B cell (primary cell): ENCODE measurements at regions not wholly inside any gene's neighbourhood (a gene's known extent, or its start where the extent isn't known, plus 50 kb on each side); places are given as distances from the start of the nearest gene placed in this dataset.

Experiments
- ATAC-seq: fragments of 200-7000 bp; cut with Tn5 transposase; one replicate; pipeline ENCODE4 v1.10.0; 2021; ENCODE audit warnings: low read depth, mild to moderate bottlenecking, moderate number of reproducible peaks, moderate library complexity
- CTCF ChIA-PET: fragments of 350-600 bp; sonication (Branson Sonifier 250); formaldehyde crosslinking; loops from one replicate; lab custom pipeline; 2021; ENCODE audit warnings: antibody characterized with exemption, inconsistent platforms; lab: Charles Lee
- POLR2A ChIA-PET: fragments of 350-600 bp; sonication (Branson Sonifier 250); formaldehyde crosslinking; loops from one replicate; lab custom pipeline; 2021; ENCODE audit warnings: antibody characterized with exemption; lab: Charles Lee
- DNase-seq: peaks from one replicate; pipeline ENCODE4 v3.0.0; 2013
- H2AFZ ChIP-seq: 2 replicates; pipeline ENCODE4 v1.6.1; 2012; ENCODE audit warnings: mild to moderate bottlenecking, low read depth, low read length; ENCODE audit not compliant: insufficient read depth, poor library complexity, severe bottlenecking
- H3K27ac ChIP-seq, 2 donors: 1 replicate in 1 of 2; 2 replicates in 1 of 2; pipeline ENCODE4 v1.5.1; 2012 to 2013; ENCODE audit warnings: low read length in 2 of 2, mild to moderate bottlenecking in 2 of 2, moderate library complexity in 1 of 2
- H3K27me3 ChIP-seq, 4 experiments: fragments of 200-600 bp in 1 of 4; sonication (generic) in 1 of 4; replicated peaks in 1 of 4; 1 replicate in 2 of 4; 2 replicates in 2 of 4; pipeline versions ENCODE4 v1.6.1 to v1.7.0; 2013 to 2016; ENCODE audit warnings: low read length in 3 of 4, mild to moderate bottlenecking in 2 of 4, mixed read lengths in 1 of 4, moderate library complexity in 1 of 4; ENCODE audit not compliant: insufficient read depth in 4 of 4, control insufficient read depth in 3 of 4; ENCODE audit errors: control extremely low read depth in 1 of 4
- H3K36me3 ChIP-seq, 2 experiments: replicated peaks in 1 of 2; 1 replicate in 1 of 2; 2 replicates in 1 of 2; pipeline versions ENCODE4 v1.6.1 to v1.7.1; 2013; ENCODE audit warnings: low read length in 1 of 2; ENCODE audit not compliant: insufficient read depth in 2 of 2, control insufficient read depth in 1 of 2; ENCODE audit errors: control extremely low read depth in 1 of 2, extremely low read depth in 1 of 2
- H3K4me1 ChIP-seq, 2 donors: fragments of 200-600 bp in 1 of 2; sonication (generic) in 1 of 2; 1 replicate in 1 of 2; 2 replicates in 1 of 2; pipeline versions ENCODE4 v1.5.1 to v1.6.1; 2013 to 2017; ENCODE audit warnings: low read length in 2 of 2; ENCODE audit not compliant: control insufficient read depth in 2 of 2, insufficient read depth in 2 of 2
- H3K4me2 ChIP-seq: replicated peaks from 2 replicates; pipeline ENCODE3; 2012; ENCODE audit warnings: mild to moderate bottlenecking, low read depth, low read length; ENCODE audit not compliant: poor library complexity, severe bottlenecking
- H3K4me3 ChIP-seq, 5 experiments: fragments of 200-600 bp in 1 of 5; sonication (generic) in 1 of 5; 1 replicate in 3 of 5; 2 replicates in 2 of 5; pipeline versions ENCODE4 v1.5.1 to v1.7.0; 2011 to 2016; ENCODE audit warnings: low read length in 4 of 5, mild to moderate bottlenecking in 4 of 5, low read depth in 2 of 5, control low read depth in 1 of 5, moderate library complexity in 1 of 5; ENCODE audit not compliant: insufficient read depth in 1 of 5; ENCODE audit errors: control extremely low read depth in 1 of 5, extremely low read depth in 1 of 5
- H3K79me2 ChIP-seq: fragments of 200-600 bp; sonication (generic); one replicate; pipeline ENCODE4 v1.6.0; 2016; ENCODE audit warnings: low read length; ENCODE audit not compliant: control insufficient read depth, insufficient read depth
- H3K9ac ChIP-seq: fragments of 200-600 bp; sonication (generic); 2 replicates; pipeline ENCODE4 v1.6.1; 2017; ENCODE audit warnings: mild to moderate bottlenecking, low read length, moderate library complexity
- H3K9me3 ChIP-seq, 3 donors: one replicate each; pipeline versions ENCODE4 v1.6.1 to v1.7.1; 2013; ENCODE audit warnings: low read length in 2 of 3; ENCODE audit not compliant: control insufficient read depth in 2 of 3, insufficient read depth in 1 of 3; ENCODE audit errors: control extremely low read depth in 1 of 3
- H4K20me1 ChIP-seq: 2 replicates; pipeline ENCODE4 v1.6.0; 2012; ENCODE audit warnings: mild to moderate bottlenecking, low read length; ENCODE audit not compliant: insufficient read depth, control insufficient read depth, poor library complexity, severe bottlenecking
- H3K27ac Mint-ChIP-seq: one replicate; pipeline ENCODE4 v1.8.0; 2021; ENCODE audit warnings: mixed read lengths
- H3K27me3 Mint-ChIP-seq: one replicate; pipeline ENCODE4 v1.8.0; 2021; ENCODE audit warnings: mixed read lengths
- H3K4me1 Mint-ChIP-seq: one replicate; pipeline ENCODE4 v1.8.0; 2021; ENCODE audit warnings: mixed read lengths
- H3K4me3 Mint-ChIP-seq: one replicate; pipeline ENCODE4 v1.8.0; 2021; ENCODE audit warnings: mixed read lengths
- H3K9me3 Mint-ChIP-seq: one replicate; pipeline ENCODE4 v1.8.0; 2022; ENCODE audit warnings: mixed read lengths; ENCODE audit not compliant: insufficient read depth
- EZH2 ChIP-seq: IDR thresholded peaks from 2 replicates; pipeline ENCODE4 v1.6.1; 2012; ENCODE audit warnings: borderline replicate concordance, low read depth, mild to moderate bottlenecking, moderate library complexity, low read length; ENCODE audit not compliant: insufficient read depth, poor library complexity, severe bottlenecking
- WGBS: methylation state at CpG from one replicate; pipeline ENCODE4 v1.1.5; 2013; ENCODE audit warnings: missing lambda C conversion rate; ENCODE audit not compliant: insufficient coverage; 5-methylcytosine and 5-hydroxymethylcytosine counted together
- intact Hi-C: fragments of 100-400 bp; cut with micrococcal nuclease; formaldehyde crosslinking; loops from one replicate; pipeline ENCODE4 v1.10.0; 2022
- TF ChIP-seq, protein P1 (sequence below): fragments of 200-600 bp; IDR thresholded peaks from one replicate; pipeline ENCODE4 v1.8.0; 2022; ENCODE audit warnings: antibody characterized with exemption, mild to moderate bottlenecking

DNA sequence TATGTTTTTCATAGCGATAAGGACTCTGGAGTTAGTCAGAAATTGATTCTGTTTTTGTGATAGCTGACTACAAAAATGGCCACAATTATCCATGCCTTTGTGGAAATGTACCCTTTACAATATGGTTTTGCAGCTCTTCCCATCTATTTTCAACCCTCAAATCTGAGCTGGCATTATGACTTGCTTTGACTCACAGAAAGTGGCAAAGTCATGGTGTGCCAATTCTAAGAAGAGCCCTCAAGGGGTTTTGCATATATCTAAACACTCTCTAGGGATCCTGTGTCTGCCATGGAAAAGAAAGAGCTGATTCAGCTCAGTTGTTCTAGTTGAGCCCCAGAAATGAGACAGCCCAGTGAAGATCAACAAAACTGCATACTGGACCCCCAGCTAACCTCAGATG lies 390.5 kb upstream of the RAG2 start:
- Histone ChIP-seq H3K4me1 (no peaks in the 10 kb centered on the region), H4K20me1 (no peaks in the 10 kb centered on the region), H3K9ac (no peak overlapping the region), H2AFZ (no peak overlapping the region), H3K27ac (no peak overlapping the region), H3K9me3 (peaks cover 0 to 2% (median 0%) of the 10 kb centered on the region in 3 donors), H3K27me3 (no peaks in the 10 kb centered on the region), H3K4me3 (no peak overlapping the region), H3K4me2 (no peak overlapping the region), H3K36me3 (no peaks in the 10 kb centered on the region), H3K79me2 (no peaks in the 10 kb centered on the region)
- no CpG with 5 or more reads among the region's 1 CpG for WGBS
- Mint-ChIP-seq H3K9me3 (peaks cover 2% of the 10 kb centered on the region), H3K27ac (no peak overlapping the region), H3K4me3 (no peak overlapping the region), H3K4me1 (no peaks in the 10 kb centered on the region), H3K27me3 (no peaks in the 10 kb centered on the region)
- TF ChIP-seq, protein P1, sequence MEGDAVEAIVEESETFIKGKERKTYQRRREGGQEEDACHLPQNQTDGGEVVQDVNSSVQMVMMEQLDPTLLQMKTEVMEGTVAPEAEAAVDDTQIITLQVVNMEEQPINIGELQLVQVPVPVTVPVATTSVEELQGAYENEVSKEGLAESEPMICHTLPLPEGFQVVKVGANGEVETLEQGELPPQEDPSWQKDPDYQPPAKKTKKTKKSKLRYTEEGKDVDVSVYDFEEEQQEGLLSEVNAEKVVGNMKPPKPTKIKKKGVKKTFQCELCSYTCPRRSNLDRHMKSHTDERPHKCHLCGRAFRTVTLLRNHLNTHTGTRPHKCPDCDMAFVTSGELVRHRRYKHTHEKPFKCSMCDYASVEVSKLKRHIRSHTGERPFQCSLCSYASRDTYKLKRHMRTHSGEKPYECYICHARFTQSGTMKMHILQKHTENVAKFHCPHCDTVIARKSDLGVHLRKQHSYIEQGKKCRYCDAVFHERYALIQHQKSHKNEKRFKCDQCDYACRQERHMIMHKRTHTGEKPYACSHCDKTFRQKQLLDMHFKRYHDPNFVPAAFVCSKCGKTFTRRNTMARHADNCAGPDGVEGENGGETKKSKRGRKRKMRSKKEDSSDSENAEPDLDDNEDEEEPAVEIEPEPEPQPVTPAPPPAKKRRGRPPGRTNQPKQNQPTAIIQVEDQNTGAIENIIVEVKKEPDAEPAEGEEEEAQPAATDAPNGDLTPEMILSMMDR, result no peak
- ChIA-PET POLR2A (no interaction called here), CTCF (no interaction called here)
- intact Hi-C loops, result no loop called here
- DNase-seq (no peak), ATAC-seq (no peak)

DNA sequence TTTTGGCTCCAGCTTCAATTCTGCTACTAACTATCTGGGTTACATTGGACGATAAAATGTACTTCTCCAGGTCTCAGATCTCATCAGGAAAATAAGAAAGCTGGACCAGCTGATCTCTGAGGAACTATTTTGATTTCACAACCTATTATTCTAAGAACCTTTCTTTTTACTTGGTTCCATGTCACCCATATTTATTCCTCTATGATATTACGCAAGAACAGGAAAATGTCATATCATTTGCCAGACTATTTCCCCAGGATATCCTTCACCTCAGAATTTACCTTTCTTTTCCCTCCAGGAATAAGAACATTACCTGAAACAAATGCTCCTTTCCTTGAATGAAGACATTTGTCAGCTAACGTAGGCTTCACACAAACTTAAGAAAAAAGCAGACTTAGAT lies 387.5 kb upstream of the RAG2 start:
- H3K27me3 Mint-ChIP-seq, result no peaks in the 10 kb centered on the region
- ChIA-PET CTCF (no interaction called here), POLR2A (no interaction called here)
- Histone ChIP-seq H3K4me1 (no peaks in the 10 kb centered on the region), H3K9ac (no peak overlapping the region), H3K36me3 (no peaks in the 10 kb centered on the region), H3K27ac (no peak overlapping the region), H3K27me3 (no peaks in the 10 kb centered on the region), H2AFZ (no peak overlapping the region), H4K20me1 (no peaks in the 10 kb centered on the region), H3K4me2 (no peak overlapping the region), H3K4me3 (no peak overlapping the region), H3K9me3 (peaks cover 0 to 3% (median 2%) of the 10 kb centered on the region in 3 donors), H3K79me2 (no peaks in the 10 kb centered on the region)
- peaks cover 4% of the 10 kb centered on the region for H3K9me3 Mint-ChIP-seq
- H3K4me3 Mint-ChIP-seq, result no peak overlapping the region
- ATAC-seq (no peak), DNase-seq (no peak)
- no peak for TF ChIP-seq EZH2
- TF ChIP-seq, protein P1, result no peak
- WGBS, result 70% methylated on average over 2 of the region's 3 CpGs
- intact Hi-C loops, result no loop called here
- no peak overlapping the region for H3K27ac Mint-ChIP-seq
- no peaks in the 10 kb centered on the region for H3K4me1 Mint-ChIP-seq
